BLaER1 (cell line): ENCODE measurements at regions not wholly inside any gene's neighbourhood (a gene's known extent, or its start where the extent isn't known, plus 50 kb on each side); places are given as distances from the start of the nearest gene placed in this dataset.
"Not testable (repeated sequence)": the region's sequence is repeated elsewhere in the genome, so short reads cannot be mapped to it uniquely, and the experiment has no call there.

Experiments used
- H3K27ac ChIP-seq: shearing (Covaris generic); formaldehyde crosslinking; 2 replicates; pipeline ENCODE4 v1.8.1; 2022
- H3K27me3 ChIP-seq: shearing (Covaris generic); formaldehyde crosslinking; 2 replicates; pipeline ENCODE4 v1.8.1; 2022
- H3K36me3 ChIP-seq: shearing (Covaris generic); formaldehyde crosslinking; 2 replicates; pipeline ENCODE4 v1.8.1; 2022
- H3K4me1 ChIP-seq: shearing (Covaris generic); formaldehyde crosslinking; 2 replicates; pipeline ENCODE4 v1.8.1; 2022
- H3K4me2 ChIP-seq: shearing (Covaris generic); formaldehyde crosslinking; 2 replicates; pipeline ENCODE4 v1.8.1; 2022
- H3K4me3 ChIP-seq: shearing (Covaris generic); formaldehyde crosslinking; 2 replicates; pipeline ENCODE4 v1.8.1; 2022
- H3K9ac ChIP-seq: shearing (Covaris generic); formaldehyde crosslinking; 2 replicates; pipeline ENCODE4 v1.8.1; 2022
- H3K9me3 ChIP-seq: shearing (Covaris generic); formaldehyde crosslinking; 2 replicates; pipeline ENCODE4 v1.8.1; 2022
- H4K20me1 ChIP-seq: shearing (Covaris generic); formaldehyde crosslinking; 2 replicates; pipeline ENCODE4 v1.8.1; 2022
- Cebpa-rat ChIP-seq: shearing (Covaris generic); IDR thresholded peaks from 2 replicates; pipeline ENCODE4 v1.8.1; 2022

- Histone ChIP-seq H3K9ac (no peak overlapping the region), H3K36me3 (peaks cover 28% of the 10 kb centered on the region), H4K20me1 (no peaks in the 10 kb centered on the region), H3K27ac (no peak overlapping the region), H3K4me3 (no peak overlapping the region), H3K4me1 (no peaks in the 10 kb centered on the region), H3K9me3 (peaks cover 25% of the 10 kb centered on the region), H3K27me3 (no peaks in the 10 kb centered on the region), H3K4me2 (no peak overlapping the region)
- no peak for TF ChIP-seq Cebpa-rat
Measured at GRCh38 chr7:67359900-67360299, 363.3 kb downstream of the TYW1 start.

GRCh38 chr7:67361150-67361549, 364.5 kb downstream of the TYW1 start:
- Histone ChIP-seq H3K9ac (no peak overlapping the region), H3K4me3 (no peak overlapping the region), H4K20me1 (no peaks in the 10 kb centered on the region), H3K4me2 (no peak overlapping the region), H3K27me3 (no peaks in the 10 kb centered on the region), H3K27ac (no peak overlapping the region), H3K36me3 (peaks cover 25% of the 10 kb centered on the region), H3K4me1 (peaks cover 4% of the 10 kb centered on the region), H3K9me3 (peaks cover 22% of the 10 kb centered on the region)
- TF ChIP-seq Cebpa-rat, result no peak

GRCh38 chr7:67364441-67365017, 367.9 kb downstream of the TYW1 start:
- no peak overlapping the region for H3K27ac ChIP-seq
- H3K9ac ChIP-seq, result no peak overlapping the region
- H3K4me2 ChIP-seq, result no peak overlapping the region
- no peak for TF ChIP-seq Cebpa-rat
- H3K9me3 ChIP-seq, result peaks cover 5% of the 10 kb centered on the region; the same call in 1 of the 2 replicates
- peaks cover 11% of the 10 kb centered on the region for H3K4me1 ChIP-seq
- H3K4me3 ChIP-seq, result no peak overlapping the region
- no peaks in the 10 kb centered on the region for H3K27me3 ChIP-seq
- H3K36me3 ChIP-seq, result peaks cover 6% of the 10 kb centered on the region; the same call in 1 of the 2 replicates
- H4K20me1 ChIP-seq, result no peaks in the 10 kb centered on the region

DNA sequence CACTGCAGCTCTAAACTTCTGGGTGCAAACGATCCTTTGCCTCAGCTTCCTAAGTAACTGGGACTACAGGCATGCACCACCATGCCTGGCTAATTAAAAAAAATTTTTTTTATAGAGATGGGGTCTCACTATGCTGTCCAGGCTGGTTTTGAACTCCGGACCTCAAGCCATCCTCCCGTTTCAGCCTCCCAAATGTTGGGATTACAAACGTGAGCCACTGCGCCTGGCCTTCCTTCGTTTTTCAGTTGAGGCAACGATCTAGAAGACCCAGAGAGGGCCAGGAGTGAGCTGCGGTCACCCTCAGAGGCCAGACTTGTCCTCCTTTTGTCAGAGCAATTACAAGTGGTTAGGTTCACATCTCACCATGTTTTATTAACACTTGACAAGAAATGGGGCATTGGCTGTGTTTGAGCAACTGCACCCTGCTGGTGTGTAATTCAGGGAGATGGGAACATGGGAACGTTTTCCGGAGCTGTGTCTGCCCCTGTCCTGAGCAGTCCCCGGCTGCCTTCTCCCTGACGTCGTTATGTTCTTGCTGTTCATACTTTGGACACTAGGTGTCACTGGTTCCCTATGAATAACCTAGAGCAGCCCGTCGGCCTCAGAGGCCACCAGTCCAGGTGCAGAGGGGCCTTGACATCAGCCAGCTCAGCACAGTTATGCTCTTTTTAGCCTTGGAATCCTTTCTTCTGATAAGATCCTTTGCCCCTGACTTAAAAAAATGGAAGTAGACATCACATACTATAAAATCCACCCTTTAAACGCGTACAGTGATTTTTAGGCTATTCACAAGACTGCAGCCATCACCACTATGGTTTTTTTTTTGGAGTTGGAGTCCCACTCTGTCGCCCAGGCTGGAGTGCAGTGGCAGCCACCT, 375.0 kb downstream of the TYW1 start:
- Histone ChIP-seq H3K9me3 (peaks cover 12% of the 10 kb centered on the region), H3K36me3 (no peaks in the 10 kb centered on the region), H3K4me3 (no peak overlapping the region), H4K20me1 (no peaks in the 10 kb centered on the region), H3K27me3 (no peaks in the 10 kb centered on the region), H3K4me1 (peaks cover 2% of the 10 kb centered on the region), H3K27ac (no peak overlapping the region), H3K9ac (no peak overlapping the region), H3K4me2 (no peak overlapping the region)
- TF ChIP-seq Cebpa-rat, result no peak

DNA sequence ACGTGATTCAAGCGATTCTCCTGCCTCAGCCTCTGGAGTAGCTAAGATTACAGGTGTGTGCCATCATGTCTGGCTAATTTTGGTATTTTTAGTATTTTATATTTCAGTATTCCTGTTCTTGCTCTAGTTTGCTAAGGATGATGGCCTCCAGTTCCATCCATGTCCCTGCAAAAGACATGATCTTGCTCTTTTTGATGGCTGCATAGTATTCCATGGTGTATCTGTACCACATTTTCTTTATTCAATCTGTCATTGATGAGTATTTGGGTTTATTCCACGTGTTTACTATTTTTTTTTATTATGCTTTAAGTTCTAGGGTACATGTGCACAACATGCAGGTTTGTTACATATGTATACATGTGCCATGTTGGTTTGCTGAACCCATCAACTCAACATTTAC, 376.8 kb downstream of the TYW1 start:
- H4K20me1 ChIP-seq, H3K36me3 ChIP-seq: not testable (repeated sequence)

GRCh38 chr7:67375427-67375826, 378.8 kb downstream of the TYW1 start:
- Histone ChIP-seq H3K4me2 (no peak overlapping the region), H3K27me3 (no peaks in the 10 kb centered on the region), H3K4me1 (no peaks in the 10 kb centered on the region), H3K27ac (no peak overlapping the region), H3K36me3 (no peaks in the 10 kb centered on the region), H3K9ac (no peak overlapping the region), H3K9me3 (peaks cover 8% of the 10 kb centered on the region; the same call in 1 of the 2 replicates), H4K20me1 (no peaks in the 10 kb centered on the region), H3K4me3 (no peak overlapping the region)
- TF ChIP-seq Cebpa-rat, result no peak

More for the DNA sequence above, 376.8 kb downstream of the TYW1 start:
- not testable (repeated sequence) for H3K9me3 ChIP-seq, H3K27ac ChIP-seq, H3K9ac ChIP-seq, H3K27me3 ChIP-seq, H3K4me1 ChIP-seq, H3K4me3 ChIP-seq, H3K4me2 ChIP-seq

GRCh38 chr7:67377939-67378862, 381.6 kb downstream of the TYW1 start:
- Histone ChIP-seq H3K4me1 (no peaks in the 10 kb centered on the region), H3K9me3 (peaks cover 8% of the 10 kb centered on the region; the same call in 1 of the 2 replicates), H3K4me3 (no peak overlapping the region), H3K9ac (no peak overlapping the region), H3K36me3 (no peaks in the 10 kb centered on the region), H3K27ac (no peak overlapping the region), H3K27me3 (no peaks in the 10 kb centered on the region), H4K20me1 (no peaks in the 10 kb centered on the region), H3K4me2 (no peak overlapping the region)
- TF ChIP-seq Cebpa-rat, result no peak

- Histone ChIP-seq H3K4me1 (no peaks in the 10 kb centered on the region), H3K4me3 (no peak overlapping the region), H3K36me3 (no peaks in the 10 kb centered on the region), H3K9ac (no peak overlapping the region), H3K9me3 (peaks cover 3% of the 10 kb centered on the region; the same call in 1 of the 2 replicates), H3K27ac (no peak overlapping the region), H3K27me3 (no peaks in the 10 kb centered on the region), H3K4me2 (no peak overlapping the region), H4K20me1 (no peaks in the 10 kb centered on the region)
- no peak for TF ChIP-seq Cebpa-rat
Measured at GRCh38 chr7:67380326-67380725, 383.7 kb downstream of the TYW1 start.

GRCh38 chr7:67380858-67381257, 384.2 kb downstream of the TYW1 start:
- H3K27ac ChIP-seq, result no peak overlapping the region
- H3K4me3 ChIP-seq, result no peak overlapping the region
- H3K36me3 ChIP-seq, result no peaks in the 10 kb centered on the region
- H3K4me1 ChIP-seq, result no peaks in the 10 kb centered on the region
- no peaks in the 10 kb centered on the region for H4K20me1 ChIP-seq
- no peaks in the 10 kb centered on the region for H3K9me3 ChIP-seq
- H3K9ac ChIP-seq, result no peak overlapping the region
- H3K27me3 ChIP-seq, result no peaks in the 10 kb centered on the region
- no peak for TF ChIP-seq Cebpa-rat
- no peak overlapping the region for H3K4me2 ChIP-seq
